ENCODE measurements at regions not wholly inside any gene's neighbourhood (a gene's known extent, or its start where the extent isn't known, plus 50 kb on each side); places are given as distances from the start of the nearest gene placed in this dataset.
A peak's percentile ranks its signal among the peaks of the same experiment; 100 is the strongest.
"Not testable (repeated sequence)": the region's sequence is repeated elsewhere in the genome, so short reads cannot be mapped to it uniquely, and the experiment has no call there.

- DNase-seq: no peak
These were observed 874.3 kb upstream of the INTU start for GRCh38 chr4:126758493-126758892.

- no peak for DNase-seq
These were observed 870.7 kb upstream of the INTU start for GRCh38 chr4:126761947-126762662.

- DNase-seq: no peak
These were observed 870.0 kb upstream of the INTU start for GRCh38 chr4:126762663-126763247.

DNA sequence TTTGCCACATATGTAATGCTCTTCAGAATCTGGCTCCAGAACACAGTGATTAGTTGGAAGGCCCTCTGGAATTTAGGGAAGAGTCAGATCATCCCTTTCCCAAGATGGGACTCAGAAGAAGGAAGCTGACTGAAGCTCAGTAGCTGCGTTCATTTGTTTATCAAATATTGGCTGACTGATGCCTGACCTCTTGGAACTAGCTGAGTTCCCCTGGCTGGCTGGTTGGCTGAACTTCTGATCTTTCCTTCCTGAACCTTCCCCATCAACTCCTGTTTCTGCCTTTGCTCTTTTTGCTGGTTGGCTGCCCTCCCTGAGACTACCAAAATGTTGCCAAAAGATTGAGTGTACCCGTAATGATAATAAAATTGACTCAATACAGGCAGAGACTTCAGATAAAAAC, 866.5 kb upstream of the INTU start:
- no peak for DNase-seq

- no peak for DNase-seq
These were observed 864.4 kb upstream of the INTU start for GRCh38 chr4:126768338-126768737.

DNA sequence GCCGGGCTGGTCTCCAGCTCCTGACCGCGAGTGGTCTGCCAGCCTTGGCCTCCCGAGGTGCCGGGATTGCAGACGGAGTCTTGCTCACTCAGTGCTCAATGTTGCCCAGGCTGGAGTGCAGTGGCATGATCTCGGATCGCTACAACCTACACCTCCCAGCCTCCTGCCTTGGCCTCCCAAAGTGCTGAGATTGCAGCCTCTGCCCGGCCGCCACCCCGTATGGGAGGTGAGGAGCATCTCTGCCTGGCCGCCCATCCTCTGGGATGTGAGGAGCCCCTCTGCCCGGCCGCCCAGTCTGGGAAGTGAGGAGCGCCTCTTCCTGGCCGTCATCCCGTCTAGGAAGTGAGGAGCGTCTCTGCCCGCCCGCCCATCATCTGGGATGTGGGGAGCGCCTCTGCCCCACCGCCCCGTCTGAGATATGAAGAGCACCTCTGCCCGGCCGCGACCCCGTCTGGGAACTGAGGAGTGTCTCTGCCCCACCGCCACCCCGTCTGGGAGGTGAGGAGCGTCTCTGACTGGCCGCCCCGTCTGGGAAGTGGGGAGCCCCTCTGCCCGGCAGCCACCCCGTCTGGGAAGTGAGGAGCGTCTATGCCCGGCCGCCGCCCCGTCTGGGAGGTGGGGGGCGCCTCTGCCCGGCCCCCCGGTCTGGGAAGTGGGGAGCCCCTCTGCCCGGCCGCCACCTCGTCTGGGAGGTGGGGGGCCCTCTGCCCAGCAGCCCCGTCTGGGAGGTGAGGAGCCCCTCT, 861.8 kb upstream of the INTU start:
- DNase-seq: not testable (repeated sequence)

DNA sequence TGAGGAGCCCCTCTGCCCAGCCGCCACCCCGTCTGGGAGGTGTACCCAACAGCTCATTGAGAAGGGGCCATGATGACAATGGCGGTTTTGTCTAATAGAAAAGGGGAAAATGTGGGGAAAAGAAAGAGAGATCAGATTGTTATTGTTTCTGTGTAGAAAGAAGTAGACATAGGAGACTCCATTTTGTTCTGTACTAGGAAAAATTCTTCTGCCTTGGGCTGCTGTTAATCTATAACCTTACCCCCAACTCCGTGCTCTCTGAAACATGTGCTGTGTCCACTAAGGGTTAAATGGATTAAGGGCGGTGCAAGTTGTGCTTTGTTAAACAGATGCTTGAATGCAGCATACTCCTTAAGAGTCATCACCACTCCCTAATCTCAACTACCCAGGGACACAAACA, 861.1 kb upstream of the INTU start:
- not testable (repeated sequence) for DNase-seq

DNA sequence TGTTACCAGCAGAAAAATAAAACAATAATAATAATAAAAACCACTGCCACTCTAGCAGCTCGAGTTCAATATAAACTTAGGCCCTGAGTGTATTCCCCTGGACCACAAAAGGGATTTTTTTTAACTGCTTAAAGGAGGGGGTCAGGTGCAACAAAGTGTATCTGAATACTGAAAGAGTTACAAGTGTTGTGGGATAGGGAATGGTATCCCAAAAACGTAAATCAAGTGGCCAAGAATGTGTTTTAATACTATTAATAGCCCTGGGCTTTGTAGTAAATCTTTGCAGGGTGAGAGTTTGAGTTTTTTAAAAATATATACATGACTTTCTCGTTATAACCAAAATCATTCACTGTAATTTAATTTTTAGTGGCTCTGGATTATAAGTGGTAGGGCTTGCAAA, 860.1 kb upstream of the INTU start:
- no peak for DNase-seq

- DNase-seq: no peak
These were observed 857.2 kb upstream of the INTU start for GRCh38 chr4:126775485-126776106.

DNA sequence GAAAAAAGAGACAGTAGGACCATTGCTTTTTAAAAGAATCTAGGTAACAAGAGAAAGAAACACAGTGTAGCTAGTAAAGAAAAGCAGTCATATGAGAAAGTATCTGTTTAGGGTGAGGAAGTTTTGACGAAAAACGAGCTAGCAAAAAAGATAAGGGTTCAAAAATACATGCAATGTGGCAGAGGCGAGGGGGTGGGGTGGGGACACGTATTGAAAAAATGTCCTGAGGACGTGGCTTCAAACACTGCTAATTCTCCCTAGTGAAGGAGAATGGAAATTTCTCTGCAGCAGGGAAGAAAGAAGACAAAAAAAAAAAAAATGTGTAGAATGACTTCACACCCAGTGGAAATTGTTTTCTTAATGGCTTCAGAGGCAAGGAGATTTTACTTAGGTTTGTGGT, 856.4 kb upstream of the INTU start:
- DNase-seq: no peak

GRCh38 chr4:126777649-126778048, 855.1 kb upstream of the INTU start:
- peak; percentile 91 for DNase-seq

GRCh38 chr4:126778348-126778747, 854.4 kb upstream of the INTU start:
- peak; percentile 87 for DNase-seq

GRCh38 chr4:126779001-126779400, 853.8 kb upstream of the INTU start:
- DNase-seq: no peak

DNA sequence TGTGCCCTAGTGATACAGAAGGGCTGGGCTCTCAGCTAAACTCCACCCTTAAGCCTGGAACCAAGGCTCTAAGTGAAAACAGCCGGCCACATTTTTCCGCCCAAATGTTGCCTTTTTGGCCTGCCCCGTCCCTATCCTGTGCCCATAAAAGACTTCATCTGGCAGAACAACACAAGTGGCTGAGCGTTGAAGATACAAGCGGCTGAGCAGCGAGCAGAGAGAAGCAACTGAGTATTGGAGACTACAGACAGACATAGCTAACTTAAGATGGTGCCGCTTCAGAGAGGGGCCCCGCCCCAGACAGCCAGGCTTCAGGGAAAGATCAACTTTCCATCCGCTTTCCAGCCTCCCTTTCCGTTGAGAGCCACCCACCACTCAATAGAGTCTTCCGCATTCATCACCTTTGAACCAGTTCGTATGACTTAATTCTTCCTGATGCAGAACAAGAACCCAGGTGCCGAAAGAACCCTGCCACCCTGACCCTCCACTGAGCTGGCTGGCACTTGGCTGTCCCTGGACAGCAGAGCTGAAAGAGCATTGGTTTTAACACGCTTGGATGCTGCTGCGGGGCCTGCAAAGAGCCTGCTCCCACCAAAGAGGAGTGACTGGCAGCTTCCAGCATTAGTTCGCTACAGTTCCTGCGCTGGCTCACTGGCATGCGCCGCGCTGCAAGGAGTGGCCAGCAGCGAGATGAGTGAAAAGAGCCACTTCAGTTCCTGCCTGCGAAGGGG, 853.2 kb upstream of the INTU start:
- DNase-seq: no peak

DNA sequence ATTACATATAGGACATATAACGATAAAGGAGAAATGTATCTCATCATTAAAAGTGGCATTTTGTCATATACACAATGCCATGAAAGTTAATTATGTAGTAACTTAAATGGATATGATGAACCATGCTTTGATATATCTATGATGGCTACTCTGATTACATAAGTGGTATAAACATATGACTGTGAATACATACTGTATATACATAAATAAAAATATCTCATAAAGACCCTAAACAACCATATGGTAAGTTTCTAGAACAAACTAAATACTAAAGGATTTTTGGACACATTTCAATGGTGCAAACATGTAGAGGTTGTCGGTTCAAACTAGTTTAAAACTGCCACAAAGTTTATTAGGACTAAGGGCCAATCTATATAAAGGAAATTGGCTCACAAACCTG, 849.6 kb upstream of the INTU start:
- DNase-seq: no peak

GRCh38 chr4:126784966-126785580, 847.7 kb upstream of the INTU start:
- DNase-seq: peak; percentile 57

GRCh38 chr4:126790633-126791032, 842.1 kb upstream of the INTU start:
- no peak for DNase-seq

DNA sequence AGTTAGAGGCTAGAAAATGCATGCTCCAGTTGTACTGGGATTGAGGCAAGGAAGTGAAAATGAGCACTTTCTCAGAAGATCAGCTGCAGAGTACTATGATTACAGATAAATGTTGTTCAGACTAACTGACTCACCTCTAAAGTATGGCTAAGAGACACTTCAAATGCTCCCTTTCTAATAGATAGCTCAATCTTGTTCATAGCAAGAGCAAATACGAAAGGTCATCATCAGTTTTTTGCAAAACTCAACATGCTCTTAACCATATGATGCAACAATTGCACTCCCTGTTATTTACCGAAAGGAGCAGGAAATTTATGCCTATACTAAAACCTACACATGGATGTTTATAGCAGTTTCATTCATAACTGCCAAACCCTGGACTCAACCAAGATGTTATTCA, 838.4 kb upstream of the INTU start:
- peak; percentile 77 for DNase-seq

- DNase-seq: no peak
These were observed 834.5 kb upstream of the INTU start for GRCh38 chr4:126798214-126798613.

DNA sequence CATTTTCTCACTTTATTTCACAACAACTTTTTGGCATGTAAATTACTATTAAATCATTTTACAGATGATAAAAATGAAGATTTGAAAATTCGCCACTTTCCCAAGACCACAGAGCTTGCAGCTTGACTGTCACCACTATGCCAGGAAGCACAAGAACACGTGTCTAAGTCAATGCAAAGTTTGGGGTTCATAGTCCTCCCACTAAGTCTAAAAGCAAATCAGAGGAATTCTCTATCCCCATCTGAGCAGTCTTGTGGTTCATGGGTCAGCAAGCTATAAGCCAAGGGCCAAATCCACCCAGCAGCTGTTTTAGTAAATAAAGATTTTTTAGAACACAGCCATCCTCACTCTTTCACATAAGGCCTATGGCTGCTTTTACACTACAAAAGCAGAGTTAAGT, 833.3 kb upstream of the INTU start:
- peak; percentile 14 for DNase-seq

DNA sequence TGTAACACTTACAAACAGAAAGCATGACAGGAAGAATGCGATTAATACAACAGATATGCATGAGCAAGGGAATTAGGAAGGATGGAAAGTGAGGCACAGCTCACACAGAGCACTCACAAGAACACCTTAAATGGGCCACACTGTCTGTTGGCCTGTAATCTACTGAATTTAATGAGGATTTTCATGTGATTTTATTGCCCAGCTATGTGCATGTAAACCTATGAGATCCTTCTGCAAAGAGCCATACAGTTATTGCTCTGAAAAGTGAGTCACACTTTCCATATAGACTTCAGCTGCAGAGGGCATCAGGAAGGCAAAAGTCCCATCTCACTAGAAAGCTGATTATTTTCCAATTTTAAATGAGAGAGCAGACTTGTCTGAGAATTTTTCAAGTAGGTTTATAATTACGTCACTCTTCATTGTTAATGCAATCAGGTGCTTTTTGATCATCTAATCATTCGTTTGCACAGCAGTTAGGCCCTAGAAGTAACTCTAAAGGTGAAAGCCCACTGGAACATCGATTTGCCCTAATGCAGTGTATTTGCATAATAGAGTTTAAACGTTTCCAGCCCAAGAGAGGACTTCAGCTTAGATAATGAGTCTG, 832.7 kb upstream of the INTU start:
- peak; percentile 86 for DNase-seq

GRCh38 chr4:126800575-126801141, 832.1 kb upstream of the INTU start:
- DNase-seq: peak; percentile 85

Measured in fibroblast of skin of right biceps (primary cell).